GM18519 (cell line): ENCODE measurements at regions not wholly inside any gene's neighbourhood (a gene's known extent, or its start where the extent isn't known, plus 50 kb on each side); places are given as distances from the start of the nearest gene placed in this dataset.

Experiments used
- ATAC-seq: cut with Tn5 transposase; IDR thresholded peaks from one replicate; pipeline ENCODE4 v1.9.1; 2021; ENCODE audit warnings: mild to moderate bottlenecking, moderate library complexity; ENCODE audit not compliant: unreplicated experiment, low FRiP score

GRCh38 chr12:45665941-45666340 is 63.6 kb upstream of the ARID2 start:
- ATAC-seq = no peak

- ATAC-seq = no peak
These were observed 63.1 kb upstream of the ARID2 start for GRCh38 chr12:45666396-45666795.

- no peak for ATAC-seq
These were observed 62.7 kb upstream of the ARID2 start for GRCh38 chr12:45666816-45667215.

GRCh38 chr12:45667761-45668160 is 61.7 kb upstream of the ARID2 start:
- ATAC-seq = no peak

- ATAC-seq = no peak
These were observed 60.9 kb upstream of the ARID2 start for GRCh38 chr12:45668641-45669040.

- peak; percentile 86 for ATAC-seq
These were observed 60.4 kb upstream of the ARID2 start for GRCh38 chr12:45669093-45669492.

- no peak for ATAC-seq
These were observed 59.7 kb upstream of the ARID2 start for GRCh38 chr12:45669792-45670191.

- ATAC-seq = peak; percentile 49
These were observed 59.0 kb upstream of the ARID2 start for GRCh38 chr12:45670346-45671065.

GRCh38 chr12:45671254-45671653 is 58.3 kb upstream of the ARID2 start:
- ATAC-seq = no peak

GRCh38 chr12:45674181-45674977 is 55.1 kb upstream of the ARID2 start:
- ATAC-seq = no peak

GRCh38 chr12:45675534-45675933 is 54.0 kb upstream of the ARID2 start:
- ATAC-seq = no peak
